ENCODE measurements at regions not wholly inside any gene's neighbourhood (a gene's known extent, or its start where the extent isn't known, plus 50 kb on each side); places are given as distances from the start of the nearest gene placed in this dataset.

DNA sequence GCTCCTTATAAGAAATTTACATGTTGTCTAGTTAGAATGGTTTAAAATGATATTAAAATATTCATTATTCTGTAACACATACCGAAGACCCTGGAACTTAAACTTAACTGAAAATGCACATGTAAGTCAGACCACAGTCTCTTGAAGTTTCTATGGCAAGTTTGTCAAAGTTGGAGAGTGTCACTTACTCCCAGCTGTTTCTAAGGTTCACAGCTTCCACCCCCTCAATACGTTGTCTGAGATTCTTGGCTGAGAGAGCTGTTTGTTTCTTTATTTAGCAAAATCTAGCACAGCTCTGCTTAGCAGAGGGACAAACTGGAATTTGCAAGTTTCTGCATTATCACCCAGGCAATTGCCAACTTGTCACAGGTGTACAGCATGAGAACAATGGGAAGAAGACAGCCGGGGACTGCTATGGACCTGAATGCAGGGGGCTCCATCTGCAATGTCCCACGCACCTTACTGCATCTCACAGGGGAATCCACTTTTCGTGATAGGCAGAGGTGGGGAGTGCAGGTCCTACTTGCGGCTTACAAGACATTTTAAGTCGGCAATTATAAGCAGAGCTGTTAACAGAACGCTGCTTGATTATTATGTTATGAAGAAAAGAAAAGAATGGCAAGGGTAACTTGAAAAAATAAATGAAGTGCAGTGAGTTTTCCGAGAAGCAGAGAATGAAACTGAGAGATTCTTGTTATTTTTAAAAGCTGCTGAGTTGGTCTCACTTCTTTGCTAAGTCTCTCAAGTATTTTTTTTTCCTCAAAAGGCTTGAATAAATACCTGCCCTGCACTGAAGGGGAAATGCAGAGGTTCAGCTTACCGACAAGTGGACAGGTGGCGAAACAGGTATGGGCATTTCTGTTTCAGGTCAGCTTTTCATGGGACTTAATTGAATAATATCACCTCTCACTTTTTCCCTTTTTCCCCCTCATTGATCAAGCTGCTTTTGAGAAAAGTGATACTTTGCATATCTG, 1072.1 kb upstream of the FANCL start:
- no peak overlapping the region for H3K9ac ChIP-seq (ENCODE audit: low read length)
- H3K4me3 ChIP-seq (ENCODE audit: low read length) = no peak overlapping the region
- H3K4me1 ChIP-seq (ENCODE audit: control insufficient read depth, insufficient read depth, low read length) = no peaks in the 10 kb centered on the region
- no peaks in the 10 kb centered on the region for H3K27me3 ChIP-seq (ENCODE audit: control insufficient read depth, insufficient read depth, low read length)
- H3K27ac ChIP-seq (ENCODE audit: low read depth, low read length) = no peak overlapping the region
- no peaks in the 10 kb centered on the region for H3K36me3 ChIP-seq (ENCODE audit: control insufficient read depth, insufficient read depth, low read length)

DNA sequence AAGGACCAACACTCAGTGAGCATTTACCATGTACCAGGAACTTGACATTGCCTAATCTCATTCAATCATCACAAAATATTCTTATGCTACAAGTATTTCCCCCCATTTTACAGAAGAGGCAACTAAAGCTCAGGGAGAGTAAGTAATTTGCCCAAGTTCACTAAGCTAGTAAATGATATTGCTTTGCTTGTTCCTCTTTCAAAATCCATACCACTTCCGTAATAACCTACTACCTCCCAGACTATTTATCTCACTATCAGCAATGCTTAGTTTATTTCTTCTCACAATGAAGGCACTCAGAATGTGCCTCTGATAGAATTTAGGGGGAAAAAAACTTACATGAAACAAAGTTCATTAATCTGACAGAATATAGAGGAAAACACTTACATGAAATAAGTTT, 1070.9 kb upstream of the FANCL start:
- Histone ChIP-seq H3K4me3 (ENCODE audit: low read length) (no peak overlapping the region), H3K27me3 (ENCODE audit: control insufficient read depth, insufficient read depth, low read length) (no peaks in the 10 kb centered on the region), H3K9ac (ENCODE audit: low read length) (no peak overlapping the region), H3K36me3 (ENCODE audit: control insufficient read depth, insufficient read depth, low read length) (no peaks in the 10 kb centered on the region), H3K27ac (ENCODE audit: low read depth, low read length) (no peak overlapping the region), H3K4me1 (ENCODE audit: control insufficient read depth, insufficient read depth, low read length) (no peaks in the 10 kb centered on the region)

- Histone ChIP-seq H3K27ac (ENCODE audit: low read depth, low read length) (no peak overlapping the region), H3K27me3 (ENCODE audit: control insufficient read depth, insufficient read depth, low read length) (no peaks in the 10 kb centered on the region), H3K4me1 (ENCODE audit: control insufficient read depth, insufficient read depth, low read length) (no peaks in the 10 kb centered on the region), H3K36me3 (ENCODE audit: control insufficient read depth, insufficient read depth, low read length) (no peaks in the 10 kb centered on the region), H3K9ac (ENCODE audit: low read length) (no peak overlapping the region), H3K4me3 (ENCODE audit: low read length) (no peak overlapping the region)
Observed at GRCh38 chr2:59308108-59308507, 1067.0 kb upstream of the FANCL start.

- H3K4me3 ChIP-seq (ENCODE audit: low read length) = no peak overlapping the region
- H3K4me1 ChIP-seq (ENCODE audit: control insufficient read depth, insufficient read depth, low read length) = no peaks in the 10 kb centered on the region
- no peaks in the 10 kb centered on the region for H3K36me3 ChIP-seq (ENCODE audit: control insufficient read depth, insufficient read depth, low read length)
- no peaks in the 10 kb centered on the region for H3K27me3 ChIP-seq (ENCODE audit: control insufficient read depth, insufficient read depth, low read length)
- H3K9ac ChIP-seq (ENCODE audit: low read length) = no peak overlapping the region
- no peak overlapping the region for H3K27ac ChIP-seq (ENCODE audit: low read depth, low read length)
Observed at GRCh38 chr2:59307196-59307595, 1066.1 kb upstream of the FANCL start.

- H3K4me3 ChIP-seq (ENCODE audit: low read length) = no peak overlapping the region
- H3K9ac ChIP-seq (ENCODE audit: low read length) = no peak overlapping the region
- H3K36me3 ChIP-seq (ENCODE audit: control insufficient read depth, insufficient read depth, low read length) = no peaks in the 10 kb centered on the region
- H3K27me3 ChIP-seq (ENCODE audit: control insufficient read depth, insufficient read depth, low read length) = no peaks in the 10 kb centered on the region
- no peaks in the 10 kb centered on the region for H3K4me1 ChIP-seq (ENCODE audit: control insufficient read depth, insufficient read depth, low read length)
- no peak overlapping the region for H3K27ac ChIP-seq (ENCODE audit: low read depth, low read length)
Observed at GRCh38 chr2:59303272-59303671, 1062.1 kb upstream of the FANCL start.

DNA sequence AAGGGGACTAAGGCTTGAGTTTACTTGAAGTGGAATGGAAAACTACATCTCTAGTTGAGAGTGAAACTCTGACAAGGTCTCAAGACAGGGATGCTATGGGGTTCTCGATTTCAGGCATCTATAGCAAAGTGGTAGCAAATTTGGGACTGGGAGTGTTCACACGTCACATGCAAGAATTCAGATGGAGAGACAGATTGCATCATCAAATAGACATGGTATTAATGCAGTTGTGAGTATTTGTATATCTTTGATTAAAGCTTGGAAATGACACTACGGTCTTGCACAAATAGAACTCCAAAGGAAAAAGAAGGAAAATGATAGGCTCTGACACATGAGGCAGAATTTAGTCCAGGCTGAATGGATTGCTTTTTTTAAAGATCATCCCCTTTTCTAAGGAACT, 1061.6 kb upstream of the FANCL start:
- Histone ChIP-seq H3K4me3 (ENCODE audit: low read length) (no peak overlapping the region), H3K4me1 (ENCODE audit: control insufficient read depth, insufficient read depth, low read length) (no peaks in the 10 kb centered on the region), H3K36me3 (ENCODE audit: control insufficient read depth, insufficient read depth, low read length) (no peaks in the 10 kb centered on the region), H3K27me3 (ENCODE audit: control insufficient read depth, insufficient read depth, low read length) (no peaks in the 10 kb centered on the region), H3K27ac (ENCODE audit: low read depth, low read length) (no peak overlapping the region), H3K9ac (ENCODE audit: low read length) (no peak overlapping the region)

DNA sequence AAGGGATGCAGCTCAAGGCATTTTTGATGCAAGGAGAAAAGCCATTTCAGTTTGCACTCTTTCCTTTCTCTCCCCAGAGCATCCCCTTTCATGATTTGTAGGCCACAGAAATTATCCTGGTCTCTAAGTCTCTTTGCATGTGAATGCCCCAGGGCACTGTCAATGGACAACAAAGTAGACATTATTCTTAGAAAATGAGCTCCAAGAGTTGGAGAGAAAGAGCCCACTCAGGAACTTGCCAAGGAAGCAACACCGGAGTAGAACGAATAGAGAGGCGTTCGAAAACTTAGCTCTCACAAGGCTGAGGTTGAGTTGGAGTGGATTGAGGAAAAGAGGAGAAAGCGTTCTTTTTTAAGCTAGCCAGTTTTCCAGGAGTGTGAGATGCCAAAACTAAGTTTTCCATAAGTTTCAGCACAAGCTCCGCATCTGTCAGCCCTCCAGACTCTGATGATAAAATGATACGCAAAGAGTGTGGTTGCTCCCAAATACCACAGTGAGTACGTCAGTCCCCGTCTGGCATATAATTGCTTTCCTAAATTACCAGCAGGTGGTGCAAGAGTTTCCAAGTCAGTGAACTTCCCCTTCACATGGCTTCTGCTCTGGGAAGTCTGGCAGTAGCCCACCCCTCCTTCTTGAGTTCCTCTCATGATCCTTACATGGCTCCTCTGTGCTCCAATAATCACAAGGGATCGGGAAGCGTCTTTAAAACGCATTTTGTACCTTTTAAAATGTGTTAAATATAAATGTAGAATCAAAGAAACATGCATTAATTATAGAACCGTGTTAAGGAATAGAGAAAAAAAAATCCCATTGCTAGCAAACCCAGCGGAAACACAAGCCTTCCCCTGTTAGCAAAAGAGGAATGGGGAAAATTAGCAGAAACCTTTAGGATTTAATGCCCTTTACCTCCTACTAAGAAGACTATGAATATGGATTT, 1060.6 kb upstream of the FANCL start:
- H3K9ac ChIP-seq (ENCODE audit: low read length) = no peak overlapping the region
- H3K4me3 ChIP-seq (ENCODE audit: low read length) = no peak overlapping the region
- no peaks in the 10 kb centered on the region for H3K27me3 ChIP-seq (ENCODE audit: control insufficient read depth, insufficient read depth, low read length)
- H3K27ac ChIP-seq (ENCODE audit: low read depth, low read length) = no peak overlapping the region
- no peaks in the 10 kb centered on the region for H3K4me1 ChIP-seq (ENCODE audit: control insufficient read depth, insufficient read depth, low read length)
- H3K36me3 ChIP-seq (ENCODE audit: control insufficient read depth, insufficient read depth, low read length) = no peaks in the 10 kb centered on the region

DNA sequence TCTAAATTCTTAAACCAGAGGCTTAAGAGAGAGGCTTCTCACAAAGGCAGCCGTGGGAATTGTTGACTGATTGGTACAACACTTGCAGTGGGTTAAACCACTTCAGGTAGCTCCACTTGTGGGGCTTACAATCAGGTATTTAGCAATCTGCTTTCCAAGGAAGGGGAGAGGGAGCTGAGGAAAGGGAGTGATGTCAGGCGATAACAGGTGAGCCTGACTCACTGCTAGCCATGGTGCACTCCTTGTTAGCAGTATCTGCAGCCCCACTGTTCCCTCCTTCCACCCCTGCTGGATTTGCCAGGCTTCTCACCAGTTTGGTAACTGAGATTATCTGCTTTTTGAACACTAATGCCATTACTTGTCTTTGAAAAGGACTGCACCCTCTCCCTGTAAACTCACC, 1056.7 kb upstream of the FANCL start:
- Histone ChIP-seq H3K9ac (ENCODE audit: low read length) (no peak overlapping the region), H3K4me1 (ENCODE audit: control insufficient read depth, insufficient read depth, low read length) (peaks cover 8% of the 10 kb centered on the region), H3K27me3 (ENCODE audit: control insufficient read depth, insufficient read depth, low read length) (no peaks in the 10 kb centered on the region), H3K4me3 (ENCODE audit: low read length) (no peak overlapping the region), H3K27ac (ENCODE audit: low read depth, low read length) (no peak overlapping the region), H3K36me3 (ENCODE audit: control insufficient read depth, insufficient read depth, low read length) (no peaks in the 10 kb centered on the region)

GRCh38 chr2:59296279-59296678, 1055.2 kb upstream of the FANCL start:
- no peak overlapping the region for H3K4me3 ChIP-seq (ENCODE audit: low read length)
- H3K27me3 ChIP-seq (ENCODE audit: control insufficient read depth, insufficient read depth, low read length) = no peaks in the 10 kb centered on the region
- H3K27ac ChIP-seq (ENCODE audit: low read depth, low read length) = no peak overlapping the region
- no peak overlapping the region for H3K9ac ChIP-seq (ENCODE audit: low read length)
- no peaks in the 10 kb centered on the region for H3K36me3 ChIP-seq (ENCODE audit: control insufficient read depth, insufficient read depth, low read length)
- peaks cover 8% of the 10 kb centered on the region for H3K4me1 ChIP-seq (ENCODE audit: control insufficient read depth, insufficient read depth, low read length)

DNA sequence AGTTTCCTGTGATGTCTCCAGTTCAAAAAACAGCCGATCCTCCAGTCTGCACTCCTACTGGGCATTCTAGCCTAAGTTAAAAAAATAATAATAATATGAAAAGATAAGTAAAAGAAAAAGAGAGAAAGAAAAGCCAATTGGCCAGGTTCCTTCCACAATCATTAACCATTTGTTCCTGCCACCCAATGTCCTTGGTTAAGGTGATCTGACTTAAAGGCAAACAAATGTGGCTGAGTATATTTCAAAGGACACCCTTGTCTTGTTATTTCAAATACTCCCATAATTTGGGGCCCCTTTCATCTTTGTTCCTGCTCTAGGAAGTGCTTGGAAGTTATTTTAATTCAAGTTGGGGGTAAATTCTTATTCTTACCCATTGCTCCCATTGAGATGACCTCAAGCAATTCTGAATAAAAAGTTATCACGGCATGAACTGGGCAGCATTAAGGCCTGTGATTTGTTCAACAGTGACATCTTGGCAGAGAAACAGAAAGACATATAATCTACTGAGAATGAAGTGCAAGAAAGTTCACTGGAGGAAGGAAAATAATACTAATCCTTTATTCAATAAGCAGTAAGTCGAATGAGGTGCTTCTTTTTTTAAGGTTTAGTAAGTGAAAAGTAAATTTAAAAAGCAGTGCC, 1054.5 kb upstream of the FANCL start:
- H3K27ac ChIP-seq (ENCODE audit: low read depth, low read length) = no peak overlapping the region
- H3K4me3 ChIP-seq (ENCODE audit: low read length) = no peak overlapping the region
- no peak overlapping the region for H3K9ac ChIP-seq (ENCODE audit: low read length)
- H3K4me1 ChIP-seq (ENCODE audit: control insufficient read depth, insufficient read depth, low read length) = peaks cover 8% of the 10 kb centered on the region
- no peaks in the 10 kb centered on the region for H3K27me3 ChIP-seq (ENCODE audit: control insufficient read depth, insufficient read depth, low read length)
- no peaks in the 10 kb centered on the region for H3K36me3 ChIP-seq (ENCODE audit: control insufficient read depth, insufficient read depth, low read length)

GRCh38 chr2:59288771-59289170, 1047.6 kb upstream of the FANCL start:
- H3K27me3 ChIP-seq (ENCODE audit: control insufficient read depth, insufficient read depth, low read length) = no peaks in the 10 kb centered on the region
- H3K9ac ChIP-seq (ENCODE audit: low read length) = no peak overlapping the region
- no peak overlapping the region for H3K27ac ChIP-seq (ENCODE audit: low read depth, low read length)
- no peaks in the 10 kb centered on the region for H3K36me3 ChIP-seq (ENCODE audit: control insufficient read depth, insufficient read depth, low read length)
- H3K4me3 ChIP-seq (ENCODE audit: low read length) = no peak overlapping the region
- no peaks in the 10 kb centered on the region for H3K4me1 ChIP-seq (ENCODE audit: control insufficient read depth, insufficient read depth, low read length)

- H3K36me3 ChIP-seq (ENCODE audit: control insufficient read depth, insufficient read depth, low read length) = no peaks in the 10 kb centered on the region
- H3K4me3 ChIP-seq (ENCODE audit: low read length) = no peak overlapping the region
- H3K9ac ChIP-seq (ENCODE audit: low read length) = no peak overlapping the region
- H3K27ac ChIP-seq (ENCODE audit: low read depth, low read length) = no peak overlapping the region
- no peaks in the 10 kb centered on the region for H3K27me3 ChIP-seq (ENCODE audit: control insufficient read depth, insufficient read depth, low read length)
- no peaks in the 10 kb centered on the region for H3K4me1 ChIP-seq (ENCODE audit: control insufficient read depth, insufficient read depth, low read length)
Observed at GRCh38 chr2:59282374-59283057, 1041.4 kb upstream of the FANCL start.

Measured in rectal smooth muscle tissue (tissue), 1 donor.